GM18498 (cell line): ENCODE measurements at regions not wholly inside any gene's neighbourhood (a gene's known extent, or its start where the extent isn't known, plus 50 kb on each side); places are given as distances from the start of the nearest gene placed in this dataset.

Source experiments
- ATAC-seq: cut with Tn5 transposase; IDR thresholded peaks from one replicate; pipeline ENCODE4 v1.9.1; 2021; ENCODE audit warnings: mild to moderate bottlenecking, moderate library complexity; ENCODE audit not compliant: unreplicated experiment

DNA sequence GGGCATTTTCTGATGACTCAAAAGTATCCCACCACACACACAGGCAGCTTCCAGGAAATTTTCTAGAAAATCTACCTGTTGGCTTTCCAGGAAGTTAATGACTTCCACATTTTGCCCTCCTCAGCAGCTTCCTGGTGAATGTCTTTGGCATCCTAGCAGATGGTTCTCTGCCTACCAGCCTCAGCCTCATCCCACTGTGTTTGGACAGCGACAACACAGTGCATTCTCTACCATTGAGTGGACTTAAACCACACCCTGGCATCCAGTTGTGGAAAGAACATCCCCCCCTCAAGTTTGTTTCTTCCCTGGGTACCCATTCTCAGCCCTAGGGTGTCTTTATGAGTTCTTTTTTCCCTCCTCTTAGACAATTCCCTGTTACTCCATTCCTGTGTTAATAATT is 50.8 kb upstream of the GADL1 start:
- ATAC-seq, result no peak

DNA sequence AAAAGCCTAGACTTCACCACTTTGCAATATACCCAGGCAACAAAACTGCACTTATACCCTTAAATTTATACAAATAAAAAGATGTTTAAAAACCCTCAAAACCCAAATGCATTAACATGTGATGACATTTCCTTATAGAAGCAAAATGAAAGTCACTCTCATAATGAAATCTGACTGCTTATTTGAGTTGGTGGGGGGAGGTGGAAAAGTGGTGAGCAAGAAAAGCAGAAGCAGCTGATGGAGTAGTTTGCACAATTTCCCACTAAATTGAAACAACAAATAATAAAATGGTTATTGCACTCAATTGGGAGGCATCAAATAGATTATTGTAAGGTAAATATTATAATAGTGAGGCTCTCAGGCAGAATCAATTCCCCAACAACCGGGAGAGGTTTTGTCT is 54.0 kb upstream of the GADL1 start:
- ATAC-seq, result no peak

DNA sequence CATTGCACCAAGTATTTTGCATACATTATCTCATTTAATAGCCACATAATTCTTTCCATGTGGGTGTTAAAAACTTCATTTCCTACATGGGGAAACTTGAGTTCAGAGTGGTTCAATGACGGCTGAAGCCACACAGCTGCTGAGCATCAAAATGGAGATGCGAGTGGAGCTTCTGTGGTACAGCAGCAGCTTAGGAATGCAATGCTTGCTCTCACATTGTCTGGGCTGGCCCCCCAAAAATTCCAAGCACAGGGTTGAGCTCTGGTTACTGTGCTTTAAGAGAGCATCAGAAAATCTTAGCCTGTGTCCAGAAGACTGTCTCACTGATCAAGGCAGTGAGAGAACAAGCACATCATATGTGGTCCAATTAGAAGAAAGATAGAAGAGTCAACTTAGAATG is 57.4 kb upstream of the GADL1 start:
- ATAC-seq, result no peak

DNA sequence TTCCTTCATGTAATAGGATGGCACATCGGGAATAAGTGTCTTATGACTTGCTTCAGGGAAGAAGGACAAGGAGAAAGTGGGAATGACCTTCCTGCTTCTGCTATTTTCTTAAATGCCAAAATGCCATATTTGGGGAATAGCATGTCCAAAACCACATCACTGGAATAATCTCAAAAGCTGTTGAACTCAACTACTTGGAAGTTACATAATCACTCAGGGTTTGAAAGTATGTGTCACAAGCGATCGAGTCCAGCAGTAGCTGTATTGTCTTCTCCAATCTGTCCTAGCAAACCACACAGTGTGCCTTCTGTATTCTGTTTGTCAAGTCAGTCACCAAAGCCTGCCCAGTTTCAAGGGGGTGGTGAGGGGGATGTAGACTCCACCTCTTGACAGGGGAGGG is 58.3 kb upstream of the GADL1 start:
- ATAC-seq, result no peak

DNA sequence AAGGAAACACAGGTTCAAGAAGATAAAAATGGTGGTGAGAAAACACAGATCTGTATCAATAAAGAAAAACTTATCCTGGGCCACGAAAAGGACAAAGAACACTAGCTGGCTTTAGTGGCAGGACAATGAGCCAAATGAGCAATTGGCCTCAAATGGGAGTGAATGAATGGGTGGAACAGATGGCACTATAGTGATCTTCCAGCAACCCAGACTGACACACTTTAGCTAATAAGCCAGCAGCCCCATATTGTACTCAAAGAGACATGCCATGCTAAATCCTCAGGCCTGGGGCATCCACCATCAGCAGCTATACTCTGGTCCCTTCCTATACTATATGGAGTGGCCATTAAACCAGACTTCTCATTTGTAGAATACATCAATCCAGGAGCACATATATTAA is 60.0 kb upstream of the GADL1 start:
- no peak for ATAC-seq

DNA sequence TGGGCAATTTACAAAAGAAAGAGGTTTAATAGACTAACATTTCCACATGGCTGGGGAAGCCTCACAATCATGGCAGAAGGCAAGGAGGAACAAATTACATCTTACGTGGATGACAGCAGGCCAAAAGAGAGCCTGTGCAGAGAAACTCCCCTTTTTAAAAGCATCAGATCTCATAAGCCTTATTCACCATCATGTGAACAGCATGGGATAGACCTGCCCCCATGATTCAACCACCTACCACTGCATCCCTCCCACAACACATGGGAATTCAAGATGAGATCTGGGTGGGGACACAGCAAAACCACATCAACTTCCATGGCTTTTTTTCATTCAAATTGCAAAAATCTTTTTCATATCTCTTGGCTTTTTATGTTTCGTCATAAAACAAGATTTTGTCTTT is 67.6 kb upstream of the GADL1 start:
- ATAC-seq, result no peak

DNA sequence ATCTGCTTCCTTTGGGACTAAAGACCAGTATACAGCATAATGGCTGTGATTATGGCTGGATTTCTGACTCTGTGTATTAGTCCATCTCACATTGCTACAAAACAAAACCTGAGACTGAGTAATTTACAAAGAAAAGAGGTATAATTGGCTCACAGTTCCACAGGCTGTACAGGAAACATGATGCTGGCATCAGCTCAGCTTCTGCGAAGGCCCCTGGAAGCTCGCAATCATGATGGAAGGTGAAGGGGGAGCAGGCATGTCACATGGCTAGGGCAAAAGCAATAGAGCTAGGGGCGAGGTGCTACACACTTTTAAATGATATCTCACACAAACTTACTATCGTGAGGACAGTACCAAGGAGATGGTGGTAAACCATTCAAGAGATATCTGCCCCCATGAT is 68.0 kb upstream of the GADL1 start:
- ATAC-seq, result no peak

DNA sequence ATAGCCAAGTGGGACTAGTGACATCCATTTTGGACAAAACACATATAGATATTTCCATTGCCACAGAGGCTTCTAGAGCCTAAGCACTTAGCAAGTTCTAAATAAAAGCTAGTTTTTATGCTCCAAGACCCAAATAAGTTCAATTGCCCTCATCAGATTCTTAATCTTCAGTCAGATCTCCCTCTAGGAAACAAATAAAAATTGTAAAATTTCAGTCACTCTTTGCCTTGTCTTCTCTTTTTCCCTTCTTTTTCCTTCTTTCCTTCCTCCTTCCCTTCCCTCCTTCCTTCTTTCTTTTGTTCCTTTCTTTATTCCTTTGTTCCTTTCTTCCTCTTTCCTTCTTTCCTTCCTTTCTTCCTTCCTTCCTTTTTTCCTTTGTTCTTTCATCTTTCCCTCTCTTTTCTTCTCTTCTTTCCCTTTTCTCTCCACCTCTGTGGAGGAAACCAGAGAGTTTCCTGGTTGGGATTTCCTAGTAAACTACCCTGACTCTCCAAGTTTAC is 68.8 kb upstream of the GADL1 start:
- no peak for ATAC-seq

DNA sequence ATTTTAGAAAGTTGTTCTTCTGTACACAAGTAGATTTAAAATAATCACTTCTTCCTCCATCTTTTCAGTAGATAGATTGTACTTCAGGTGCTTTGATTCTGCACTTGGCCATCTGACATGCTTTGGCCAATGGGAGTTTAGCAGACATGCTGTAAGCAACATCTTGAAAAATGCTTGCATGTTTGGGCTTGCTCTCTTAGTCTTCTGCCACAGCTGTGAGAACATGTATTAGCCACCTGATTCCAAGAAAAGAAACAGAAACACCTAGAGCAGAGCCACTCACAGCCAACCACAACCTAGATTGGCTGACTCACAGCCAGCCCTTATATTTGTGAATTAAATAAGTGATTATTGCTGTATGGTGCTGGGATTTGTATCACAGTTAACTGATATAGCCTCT is 70.2 kb upstream of the GADL1 start:
- peak; percentile 98 for ATAC-seq

DNA sequence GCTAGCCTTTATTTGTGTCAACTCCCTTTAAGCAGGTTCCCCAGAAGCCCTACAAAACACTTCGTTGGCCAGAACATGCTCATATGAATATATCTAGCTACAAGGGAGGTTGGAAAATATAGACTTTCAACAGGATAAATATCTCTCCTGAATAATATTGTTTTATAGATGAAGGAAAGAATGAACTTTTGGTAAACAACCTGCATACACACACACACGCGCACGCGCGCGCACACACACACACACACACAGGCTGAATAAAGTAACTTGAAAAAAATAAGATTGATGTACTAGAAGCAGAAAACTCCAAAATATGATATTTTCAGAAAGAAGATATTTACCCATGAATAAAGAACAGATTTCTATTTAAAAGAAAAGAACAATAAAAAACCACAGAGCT is 72.4 kb upstream of the GADL1 start:
- ATAC-seq, result no peak

DNA sequence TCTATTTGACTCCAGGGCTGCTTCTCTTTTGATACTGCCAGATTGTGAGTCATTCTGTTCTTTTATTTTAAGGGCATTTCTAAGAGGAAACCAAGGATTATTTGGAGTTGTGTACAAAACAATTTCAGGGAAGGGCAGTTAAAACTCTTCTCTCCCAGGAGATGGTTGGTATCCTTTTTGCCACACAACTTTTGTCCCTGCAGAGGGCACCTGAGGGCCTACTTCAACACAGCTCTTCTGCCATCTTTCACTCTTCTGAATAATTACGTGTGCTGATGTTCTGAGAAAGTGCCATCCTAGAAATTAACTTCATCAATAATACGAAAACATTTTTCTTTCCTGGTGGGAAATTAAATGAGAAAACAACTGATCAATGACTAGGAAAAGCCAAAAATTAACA is 75.7 kb upstream of the GADL1 start:
- no peak for ATAC-seq

DNA sequence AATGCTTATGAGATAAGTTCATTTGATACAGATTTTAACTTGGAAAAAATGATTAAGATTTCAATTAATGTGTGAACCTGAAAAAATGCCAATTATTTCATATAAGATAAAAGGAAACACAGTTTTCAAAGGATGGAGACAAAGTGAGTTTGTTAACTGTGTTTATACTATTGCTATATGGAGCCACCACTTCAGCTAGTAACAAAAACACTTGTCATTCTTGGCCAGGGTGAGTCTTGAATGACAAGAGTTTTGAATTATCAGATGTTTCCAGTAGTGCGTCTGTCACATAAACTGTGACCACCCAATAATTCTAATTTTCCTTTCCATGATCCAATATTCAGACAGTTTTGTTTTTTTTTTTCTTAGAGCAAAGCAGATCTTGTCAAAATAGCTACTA is 78.0 kb upstream of the GADL1 start:
- no peak for ATAC-seq

DNA sequence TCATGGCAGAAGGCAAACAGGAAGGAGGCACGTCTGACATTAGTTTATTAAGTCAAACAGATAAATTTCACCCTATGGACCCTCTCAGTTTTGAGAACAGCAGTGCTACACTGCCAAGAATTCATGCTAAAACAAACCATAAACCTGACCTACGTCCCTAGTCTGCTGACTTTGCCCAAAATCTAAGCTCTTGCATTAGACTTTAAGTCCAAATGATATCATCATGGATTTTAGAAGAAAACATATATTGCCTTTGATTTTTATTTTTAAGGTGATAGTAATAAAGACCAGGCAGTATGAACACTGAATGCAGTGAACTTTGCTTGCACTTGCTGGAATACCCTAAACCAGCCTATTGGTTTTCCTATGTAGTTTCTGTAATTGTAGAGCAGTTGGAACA is 79.6 kb upstream of the GADL1 start:
- ATAC-seq, result no peak

DNA sequence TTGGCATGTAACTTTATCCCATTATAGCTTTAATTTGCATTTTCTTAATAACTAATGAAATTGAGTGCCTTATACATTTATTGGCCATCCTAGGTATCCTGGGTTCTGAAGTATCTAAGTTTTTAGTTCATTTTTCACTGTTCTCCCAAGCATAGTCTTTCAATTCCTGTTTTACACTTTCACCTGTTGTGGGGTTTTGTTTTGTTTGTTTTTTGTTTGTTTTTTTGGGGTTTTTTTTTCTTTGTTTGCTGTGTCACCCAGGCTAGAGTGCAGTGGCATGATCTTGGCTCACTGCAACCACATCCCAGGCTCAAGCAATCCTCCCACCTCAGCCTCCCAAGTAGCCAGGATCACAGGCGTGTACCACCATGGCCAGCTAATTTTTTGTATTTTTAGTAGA is 83.1 kb upstream of the GADL1 start:
- no peak for ATAC-seq

DNA sequence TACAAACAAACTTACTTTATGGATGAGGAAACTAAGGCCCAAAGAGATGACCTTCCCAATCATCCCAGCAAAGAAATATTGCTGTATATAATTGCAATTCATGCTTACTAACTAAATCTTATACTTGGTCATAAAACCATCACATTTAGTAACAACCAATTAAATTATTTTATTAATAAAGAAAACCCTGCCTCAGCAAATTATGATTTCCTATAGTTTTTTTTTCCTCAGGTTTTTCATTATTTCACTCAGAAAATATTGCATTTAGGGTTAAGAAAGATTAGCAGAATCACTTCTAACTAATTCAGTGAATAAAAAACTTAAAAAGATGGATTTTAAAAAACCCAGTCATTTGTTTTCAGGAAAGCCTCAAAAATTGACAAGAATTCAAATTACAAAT is 86.5 kb upstream of the GADL1 start:
- ATAC-seq, result no peak

DNA sequence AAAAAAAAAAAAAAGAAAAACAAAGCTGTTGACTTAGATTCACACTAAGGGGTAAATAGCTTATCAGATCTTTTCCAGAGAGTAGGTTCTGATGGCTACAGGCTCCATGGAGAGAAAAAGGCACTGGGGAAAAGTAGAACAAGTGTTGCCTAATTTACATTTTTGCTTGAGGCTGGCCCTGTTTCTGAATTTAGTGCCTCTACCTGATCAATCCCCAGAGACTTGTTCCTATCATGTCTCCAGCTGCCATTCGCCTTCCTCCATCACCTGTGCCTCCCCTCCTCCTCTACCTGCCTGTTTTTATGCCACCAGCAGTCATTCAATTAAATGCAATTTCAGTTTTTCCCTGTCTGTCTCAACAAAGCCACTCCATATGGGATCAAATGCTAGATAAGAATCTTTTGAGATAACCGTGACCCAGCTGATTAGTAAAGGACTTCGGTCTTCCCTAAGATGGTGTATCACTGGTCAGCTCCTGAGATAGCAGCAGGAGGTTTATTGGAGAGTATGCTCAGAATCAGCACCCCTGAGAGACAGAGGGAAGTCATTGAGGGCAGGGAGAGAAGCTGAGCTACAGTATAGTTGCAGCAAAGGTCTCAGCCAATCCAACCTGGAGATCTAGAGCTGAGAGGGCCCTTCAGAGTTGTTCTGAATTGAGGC is 88.1 kb upstream of the GADL1 start:
- no peak for ATAC-seq

DNA sequence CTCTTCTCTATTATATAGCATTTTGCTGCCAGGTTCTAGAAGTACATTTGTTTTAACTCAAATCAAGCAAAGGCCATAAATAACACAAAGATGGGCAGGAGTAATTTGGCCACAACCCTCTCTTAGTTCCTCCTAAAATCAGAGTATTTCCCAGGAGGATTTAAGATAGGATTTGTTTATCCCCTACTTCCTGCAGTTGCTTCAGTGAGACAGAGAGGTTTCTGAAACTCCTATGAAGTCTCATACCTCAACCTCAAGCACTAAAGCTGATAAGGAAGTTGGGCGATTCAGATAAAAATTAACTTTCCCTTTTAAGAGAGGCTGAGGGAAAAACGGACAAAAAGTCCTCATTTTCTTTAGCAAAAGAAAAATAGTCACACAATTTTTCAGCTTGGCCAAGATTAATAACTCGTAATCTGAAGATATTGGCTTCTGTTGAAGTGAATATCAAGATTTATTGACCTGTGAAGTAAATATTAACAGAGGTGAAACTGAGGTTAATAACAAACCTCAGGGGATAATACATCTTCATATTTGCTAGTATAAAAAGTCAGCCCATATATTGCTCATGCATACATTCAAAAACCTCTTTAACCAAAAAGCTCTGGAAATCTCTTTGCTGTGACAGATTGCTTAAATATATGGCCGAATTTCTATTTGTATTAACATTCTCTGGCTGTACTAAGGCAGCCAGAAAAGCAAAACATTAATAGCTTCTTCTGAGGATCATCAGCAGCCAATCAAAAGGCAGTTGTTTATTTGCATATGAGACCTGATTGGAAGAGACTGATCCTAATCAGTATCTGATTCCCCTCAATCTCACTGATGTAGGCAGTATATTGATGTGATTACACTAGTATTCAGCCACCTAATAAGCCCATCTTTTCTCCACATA is 90.6 kb upstream of the GADL1 start:
- ATAC-seq, result peak; percentile 67

DNA sequence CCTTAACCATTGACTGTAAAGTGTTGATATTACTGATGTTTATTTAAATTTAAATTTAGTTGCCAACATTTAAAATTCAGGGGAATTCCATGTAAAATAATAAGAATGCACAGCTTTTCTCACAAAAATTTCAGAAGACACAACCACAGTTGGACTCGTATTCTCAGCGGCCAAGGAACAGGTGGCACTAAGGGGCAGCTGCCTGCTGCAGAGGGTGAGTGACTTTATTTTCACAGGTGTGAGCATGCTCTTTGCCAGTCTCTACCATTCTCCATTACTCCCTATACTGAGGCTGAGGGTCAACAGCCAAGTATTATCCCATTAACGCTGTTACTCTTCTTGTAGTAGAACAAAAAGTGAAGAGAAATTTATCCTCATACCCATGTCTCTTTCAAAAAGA is 92.1 kb upstream of the GADL1 start:
- ATAC-seq, result no peak

DNA sequence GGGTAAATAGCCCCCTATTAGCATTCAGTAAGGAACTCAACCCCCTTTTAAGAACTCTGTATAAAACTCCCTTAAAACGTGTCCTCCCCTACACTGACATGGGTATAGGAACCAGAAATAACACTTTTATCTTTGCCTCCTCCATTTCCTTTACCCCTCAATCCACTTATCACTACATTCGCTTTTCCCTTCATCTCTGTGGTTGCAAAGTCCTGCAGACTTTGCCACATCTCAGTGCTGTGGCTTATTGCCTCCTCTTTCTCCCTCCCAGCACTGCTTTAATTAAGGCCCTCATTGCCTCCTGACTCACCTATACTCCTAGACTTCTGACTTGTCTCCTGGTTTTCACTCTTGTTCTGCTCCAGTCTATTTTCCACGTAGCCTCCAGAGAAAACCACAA is 94.3 kb upstream of the GADL1 start:
- ATAC-seq, result no peak

DNA sequence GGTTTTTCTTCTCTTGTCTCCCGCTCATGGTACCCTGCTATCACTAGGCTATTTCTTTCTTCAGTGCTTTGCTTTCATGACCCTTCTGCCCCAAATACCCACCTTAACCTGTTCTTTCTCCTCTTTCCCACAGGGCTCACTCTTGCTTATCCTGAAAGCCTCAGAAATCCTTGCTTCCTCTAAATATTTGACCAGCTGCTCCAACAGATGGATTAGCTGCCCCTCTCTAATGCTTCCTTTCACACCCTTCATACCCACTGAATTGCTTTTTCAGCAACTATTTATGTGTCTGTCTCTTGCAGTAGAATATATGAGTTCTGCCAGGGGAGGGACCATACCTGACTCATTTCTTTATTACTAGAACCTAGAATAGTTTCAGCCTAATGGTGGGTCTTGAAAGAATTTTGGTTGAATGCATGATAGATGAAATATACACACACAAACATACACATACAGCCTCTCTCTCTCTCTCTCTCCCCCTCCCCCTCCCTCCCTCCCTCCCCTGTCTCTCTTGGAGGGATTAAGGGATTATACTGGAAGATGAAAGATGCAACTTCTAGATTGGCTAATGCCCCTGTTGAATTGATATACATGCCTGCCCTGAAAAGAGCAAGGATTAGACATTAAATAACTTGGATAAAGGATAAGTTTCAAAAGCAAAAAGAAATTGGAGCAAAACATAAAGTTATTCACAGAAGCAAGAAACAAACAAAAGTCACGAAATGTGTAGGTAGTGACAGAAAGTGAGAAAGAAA is 95.0 kb upstream of the GADL1 start:
- ATAC-seq, result no peak

DNA sequence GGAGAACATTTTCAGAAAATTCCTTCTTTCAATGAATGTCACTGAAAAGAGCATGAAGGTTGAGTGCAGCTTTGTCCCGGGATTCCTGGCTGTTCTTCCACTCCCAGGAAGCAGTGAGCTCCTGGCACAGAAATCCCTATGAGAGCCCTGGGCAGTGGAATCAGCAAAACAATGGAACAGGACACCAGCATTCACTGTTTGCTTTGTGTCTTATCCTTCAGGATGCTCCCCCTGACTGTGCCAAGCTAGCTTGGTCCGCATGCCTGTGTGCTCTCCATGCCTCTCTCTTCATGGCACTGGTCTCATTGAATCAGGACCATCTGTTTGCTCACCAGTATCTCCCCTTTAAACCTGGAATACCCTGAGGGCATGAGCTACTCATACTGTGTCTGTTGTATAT is 102.0 kb upstream of the GADL1 start:
- no peak for ATAC-seq

DNA sequence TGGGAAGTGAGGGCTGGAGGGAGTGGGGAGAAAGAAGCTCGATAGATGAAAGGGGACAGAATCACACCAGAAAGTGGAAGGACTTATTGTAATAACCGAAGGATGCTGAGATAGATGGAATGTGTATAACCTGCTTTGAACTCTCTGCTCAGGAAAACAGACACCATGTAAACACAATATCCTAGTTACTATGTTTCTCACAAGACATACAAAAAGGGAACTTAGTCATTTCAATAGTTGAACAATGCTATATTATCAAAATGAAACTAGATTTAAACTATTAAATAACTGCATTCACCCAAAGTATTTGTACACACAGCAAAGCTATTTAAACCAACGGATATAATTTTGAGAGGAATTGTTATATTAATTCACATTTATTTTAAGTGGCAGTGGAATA is 108.3 kb upstream of the GADL1 start:
- ATAC-seq, result no peak
